BJ (cell line): ENCODE measurements at regions not wholly inside any gene's neighbourhood (a gene's known extent, or its start where the extent isn't known, plus 50 kb on each side); places are given as distances from the start of the nearest gene placed in this dataset.

Experiments used
- CTCF ChIA-PET: fragments of 350-600 bp; formaldehyde crosslinking; extraction: SDS; loops from one replicate; lab custom pipeline; 2021; ENCODE audit warnings: antibody characterized with exemption, inconsistent platforms; lab: Yijun Ruan, JAX
- POLR2A ChIA-PET: fragments of 300-600 bp; sonication (Branson Sonifier 250); formaldehyde crosslinking; extraction: SDS; loops from one replicate; lab custom pipeline; 2021; ENCODE audit warnings: antibody characterized with exemption; lab: Charles Lee
- DNase-seq: peaks from one replicate; pipeline ENCODE4 v3.0.0-alpha.2; 2011; ENCODE audit warnings: low read depth
- H3K27me3 ChIP-seq: 2 replicates; pipeline ENCODE4 v1.6.0; 2011; ENCODE audit warnings: low read length; ENCODE audit not compliant: control insufficient read depth, insufficient read depth
- H3K36me3 ChIP-seq: 2 replicates; pipeline ENCODE4 v1.5.1; 2011; ENCODE audit warnings: low read length; ENCODE audit not compliant: control insufficient read depth, insufficient read depth
- H3K4me3 ChIP-seq: 2 replicates; pipeline ENCODE4 v1.5.1; 2011; ENCODE audit warnings: low read depth, mild to moderate bottlenecking, control low read depth, low read length
- TF ChIP-seq, protein P1 (sequence below): IDR thresholded peaks from 2 replicates; pipeline ENCODE4 v1.5.1; 2011; ENCODE audit warnings: low read depth, mild to moderate bottlenecking, control low read depth, inconsistent platforms, low read length, moderate library complexity; ENCODE audit not compliant: insufficient read depth

DNA sequence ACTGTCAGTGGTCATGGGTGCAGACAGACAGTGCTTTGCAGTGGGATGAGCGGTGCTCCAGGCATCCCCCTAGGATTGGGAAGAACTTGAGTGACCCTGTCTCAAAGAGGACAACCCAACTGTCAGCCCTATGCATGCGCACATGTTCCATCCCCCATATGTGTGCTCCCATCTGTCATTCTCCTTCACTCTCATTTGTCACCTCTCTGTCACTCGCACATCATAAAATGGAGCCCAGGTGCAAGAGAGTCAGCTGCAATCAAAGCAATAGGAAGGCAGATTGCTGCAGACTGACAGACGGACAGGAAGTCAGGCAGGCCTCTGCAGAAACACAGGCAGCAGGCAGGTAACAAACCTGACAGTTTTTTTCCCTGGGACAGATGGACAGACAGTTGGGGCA lies 101.8 kb upstream of the CCL1 start:
- no peaks in the 10 kb centered on the region for H3K27me3 ChIP-seq
- no peak for DNase-seq
- POLR2A ChIA-PET, result no interaction called here
- no peak overlapping the region for H3K4me3 ChIP-seq
- H3K36me3 ChIP-seq, result no peaks in the 10 kb centered on the region
- TF ChIP-seq, protein P1, sequence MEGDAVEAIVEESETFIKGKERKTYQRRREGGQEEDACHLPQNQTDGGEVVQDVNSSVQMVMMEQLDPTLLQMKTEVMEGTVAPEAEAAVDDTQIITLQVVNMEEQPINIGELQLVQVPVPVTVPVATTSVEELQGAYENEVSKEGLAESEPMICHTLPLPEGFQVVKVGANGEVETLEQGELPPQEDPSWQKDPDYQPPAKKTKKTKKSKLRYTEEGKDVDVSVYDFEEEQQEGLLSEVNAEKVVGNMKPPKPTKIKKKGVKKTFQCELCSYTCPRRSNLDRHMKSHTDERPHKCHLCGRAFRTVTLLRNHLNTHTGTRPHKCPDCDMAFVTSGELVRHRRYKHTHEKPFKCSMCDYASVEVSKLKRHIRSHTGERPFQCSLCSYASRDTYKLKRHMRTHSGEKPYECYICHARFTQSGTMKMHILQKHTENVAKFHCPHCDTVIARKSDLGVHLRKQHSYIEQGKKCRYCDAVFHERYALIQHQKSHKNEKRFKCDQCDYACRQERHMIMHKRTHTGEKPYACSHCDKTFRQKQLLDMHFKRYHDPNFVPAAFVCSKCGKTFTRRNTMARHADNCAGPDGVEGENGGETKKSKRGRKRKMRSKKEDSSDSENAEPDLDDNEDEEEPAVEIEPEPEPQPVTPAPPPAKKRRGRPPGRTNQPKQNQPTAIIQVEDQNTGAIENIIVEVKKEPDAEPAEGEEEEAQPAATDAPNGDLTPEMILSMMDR, result no peak
- CTCF ChIA-PET, result no interaction called here

DNA sequence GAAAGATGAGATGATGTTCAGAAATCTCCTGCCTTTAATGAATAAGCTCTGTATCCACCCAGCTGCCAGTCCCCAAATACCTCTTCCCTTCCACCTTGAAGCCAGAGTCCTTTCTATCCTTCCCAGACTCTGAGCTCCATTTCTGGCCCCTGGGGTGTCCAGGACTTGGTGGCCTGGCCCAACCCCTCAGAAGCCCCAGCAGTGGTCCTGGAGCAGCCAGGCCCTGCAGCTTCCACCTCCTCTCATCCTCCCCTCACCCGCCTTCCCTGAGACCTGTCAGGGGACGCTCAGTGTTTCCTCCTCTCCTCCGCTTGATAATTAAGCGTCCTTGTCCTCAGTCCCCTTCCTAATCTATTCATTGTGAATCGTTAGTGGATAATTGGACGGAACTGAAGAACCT lies 95.2 kb upstream of the CCL1 start:
- CTCF ChIA-PET, result no interaction called here

GRCh38 chr17:34456121-34456520 lies 93.1 kb upstream of the CCL1 start:
- TF ChIP-seq, protein P1, result no peak
- H3K36me3 ChIP-seq, result no peaks in the 10 kb centered on the region
- ChIA-PET POLR2A (no interaction called here), CTCF (no interaction called here)
- H3K4me3 ChIP-seq, result no peak overlapping the region
- peaks cover 1% of the 10 kb centered on the region; the same call in 1 of the 2 replicates for H3K27me3 ChIP-seq
- DNase-seq, result no peak

More for the DNA sequence above, 95.2 kb upstream of the CCL1 start:
- POLR2A ChIA-PET, result no interaction called here
- DNase-seq, result no peak
- TF ChIP-seq, protein P1, result no peak
- Histone ChIP-seq H3K4me3 (no peak overlapping the region), H3K27me3 (peaks cover 1% of the 10 kb centered on the region; the same call in 1 of the 2 replicates), H3K36me3 (no peaks in the 10 kb centered on the region)

DNA sequence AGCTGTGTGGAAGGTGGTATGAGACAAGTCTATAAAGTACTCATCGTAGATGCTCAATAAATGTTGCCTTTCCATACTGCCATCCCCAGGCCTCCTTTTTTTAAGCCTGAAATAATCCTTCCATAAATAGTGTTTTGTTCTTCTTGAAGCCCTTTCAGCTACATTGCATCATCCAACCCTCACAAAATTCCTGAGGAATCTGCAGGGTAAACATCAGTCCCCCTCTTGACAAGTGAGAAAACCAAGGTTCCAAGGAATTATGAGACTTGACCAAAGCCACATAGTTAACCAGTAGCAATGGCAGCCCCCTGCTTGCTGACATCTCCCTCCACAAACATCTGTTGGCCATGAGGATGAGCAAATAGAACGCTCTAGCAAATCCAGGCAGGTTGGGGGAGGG lies 89.7 kb upstream of the CCL1 start:
- Histone ChIP-seq H3K27me3 (peaks cover 1% of the 10 kb centered on the region; the same call in 1 of the 2 replicates), H3K36me3 (no peaks in the 10 kb centered on the region), H3K4me3 (no peak overlapping the region)
- TF ChIP-seq, protein P1, result no peak
- CTCF ChIA-PET, result no interaction called here
- no peak for DNase-seq
- POLR2A ChIA-PET, result no interaction called here

DNA sequence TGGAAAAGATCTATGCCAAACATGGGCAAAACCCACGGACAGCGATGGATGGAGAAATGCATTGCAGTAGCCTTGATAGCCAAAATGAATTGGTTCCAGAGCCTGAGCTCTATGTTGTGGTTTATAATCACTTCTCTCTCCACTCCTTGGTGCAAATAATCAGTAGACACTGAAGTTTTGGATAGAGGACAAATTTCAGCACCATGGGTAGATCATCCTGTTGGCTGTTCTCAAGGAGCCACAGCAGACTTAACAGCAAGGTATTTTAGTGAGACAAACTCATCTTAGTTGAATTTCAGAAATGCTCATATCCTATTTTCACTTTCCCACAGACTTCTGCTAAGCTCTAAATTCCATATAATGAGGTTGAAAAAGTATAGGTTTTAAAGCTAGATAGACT lies 88.3 kb upstream of the CCL1 start:
- Histone ChIP-seq H3K4me3 (no peak overlapping the region), H3K36me3 (no peaks in the 10 kb centered on the region), H3K27me3 (peaks cover 1% of the 10 kb centered on the region; the same call in 1 of the 2 replicates)
- DNase-seq, result no peak
- POLR2A ChIA-PET, result no interaction called here
- CTCF ChIA-PET, result no interaction called here
- TF ChIP-seq, protein P1, result no peak
